Activated T-cell treated with anti-CD3 and anti-CD28 coated beads, Interleukin-2, amount 50 U/mL, for 72 hours (primary cell): ENCODE measurements at regions not wholly inside any gene's neighbourhood (a gene's known extent, or its start where the extent isn't known, plus 50 kb on each side); places are given as distances from the start of the nearest gene placed in this dataset.

Experiments used
- ATAC-seq, 2 donors: fragments of 150-1000 bp; cut with Tn5 transposase; replicated peaks in 1 of 2; 2 replicates each; pipeline ENCODE4 v1.10.0; 2021; ENCODE audit warnings: moderate library complexity in 2 of 2, mild to moderate bottlenecking in 1 of 2
- DNase-seq, 2 donors: peaks; one replicate each; pipeline ENCODE4 v3.0.0; 2021 to 2022; ENCODE audit warnings: mixed read lengths in 1 of 2
- H3K27ac Mint-ChIP-seq: one replicate; pipeline ENCODE4 v1.8.0; 2022; ENCODE audit warnings: mild to moderate bottlenecking, moderate library complexity, mixed read lengths
- H3K27me3 Mint-ChIP-seq: one replicate; pipeline ENCODE4 v1.8.0; 2022; ENCODE audit warnings: low read depth, mixed read lengths
- H3K36me3 Mint-ChIP-seq, 2 donors: one replicate each; pipeline ENCODE4 v1.8.0; 2022; ENCODE audit warnings: mixed read lengths in 2 of 2, mild to moderate bottlenecking in 1 of 2; ENCODE audit not compliant: insufficient read depth in 2 of 2
- H3K4me1 Mint-ChIP-seq: one replicate; pipeline ENCODE4 v1.8.0; 2022; ENCODE audit warnings: low read depth, mixed read lengths
- H3K4me3 Mint-ChIP-seq, 2 donors: one replicate each; pipeline ENCODE4 v1.8.0; 2022; ENCODE audit warnings: mild to moderate bottlenecking in 2 of 2, mixed read lengths in 2 of 2, moderate library complexity in 2 of 2
- H3K9me3 Mint-ChIP-seq, 2 donors: one replicate each; pipeline ENCODE4 v1.8.0; 2022; ENCODE audit warnings: mixed read lengths in 2 of 2

- Mint-ChIP-seq H3K36me3 (no peaks in the 10 kb centered on the region), H3K27ac (no peak overlapping the region), H3K4me1 (no peaks in the 10 kb centered on the region), H3K9me3 (peaks cover 0 to 6% of the 10 kb centered on the region in 2 donors), H3K4me3 (no peak overlapping the region), H3K27me3 (no peaks in the 10 kb centered on the region)
- DNase-seq: no peak
- no peak for ATAC-seq
These were observed 726.1 kb upstream of the WWC1 start for GRCh38 chr5:167565189-167565954.

DNA sequence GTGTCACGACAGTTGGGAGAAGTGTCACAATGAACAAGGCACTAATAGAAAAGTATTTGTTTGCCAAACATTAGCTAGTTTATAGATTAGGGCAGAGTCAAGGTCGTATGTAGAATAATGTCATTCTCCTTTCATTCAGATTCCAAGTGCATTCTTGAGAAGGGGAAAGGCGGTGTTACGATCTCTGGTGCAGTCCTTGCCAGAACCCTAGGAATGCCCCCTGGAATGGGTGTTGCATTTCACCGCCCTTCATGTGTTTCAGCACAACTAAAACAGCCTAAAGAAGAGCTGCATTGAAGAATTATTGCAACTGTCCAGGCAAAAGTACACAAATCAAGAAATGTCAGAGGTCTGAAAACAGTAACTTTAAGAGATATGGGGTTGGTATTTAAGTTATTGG lies 721.0 kb upstream of the WWC1 start:
- peaks cover 4% of the 10 kb centered on the region for H3K4me1 Mint-ChIP-seq
- H3K9me3 Mint-ChIP-seq: peaks cover 0 to 2% of the 10 kb centered on the region in 2 donors
- H3K4me3 Mint-ChIP-seq: no peak overlapping the region
- H3K36me3 Mint-ChIP-seq: peaks cover 0 to 1% of the 10 kb centered on the region in 2 donors
- DNase-seq: no peak
- peaks cover 25% of the 10 kb centered on the region for H3K27me3 Mint-ChIP-seq
- no peak overlapping the region for H3K27ac Mint-ChIP-seq
- no peak for ATAC-seq

- peaks cover 0 to 2% of the 10 kb centered on the region in 2 donors for H3K9me3 Mint-ChIP-seq
- DNase-seq: no peak
- ATAC-seq: no peak
- H3K27me3 Mint-ChIP-seq: peaks cover 25% of the 10 kb centered on the region
- H3K4me1 Mint-ChIP-seq: peaks cover 4% of the 10 kb centered on the region
- H3K4me3 Mint-ChIP-seq: no peak overlapping the region
- H3K27ac Mint-ChIP-seq: no peak overlapping the region
- H3K36me3 Mint-ChIP-seq: peaks cover 0 to 1% of the 10 kb centered on the region in 2 donors
These were observed 719.6 kb upstream of the WWC1 start for GRCh38 chr5:167571824-167572223.

DNA sequence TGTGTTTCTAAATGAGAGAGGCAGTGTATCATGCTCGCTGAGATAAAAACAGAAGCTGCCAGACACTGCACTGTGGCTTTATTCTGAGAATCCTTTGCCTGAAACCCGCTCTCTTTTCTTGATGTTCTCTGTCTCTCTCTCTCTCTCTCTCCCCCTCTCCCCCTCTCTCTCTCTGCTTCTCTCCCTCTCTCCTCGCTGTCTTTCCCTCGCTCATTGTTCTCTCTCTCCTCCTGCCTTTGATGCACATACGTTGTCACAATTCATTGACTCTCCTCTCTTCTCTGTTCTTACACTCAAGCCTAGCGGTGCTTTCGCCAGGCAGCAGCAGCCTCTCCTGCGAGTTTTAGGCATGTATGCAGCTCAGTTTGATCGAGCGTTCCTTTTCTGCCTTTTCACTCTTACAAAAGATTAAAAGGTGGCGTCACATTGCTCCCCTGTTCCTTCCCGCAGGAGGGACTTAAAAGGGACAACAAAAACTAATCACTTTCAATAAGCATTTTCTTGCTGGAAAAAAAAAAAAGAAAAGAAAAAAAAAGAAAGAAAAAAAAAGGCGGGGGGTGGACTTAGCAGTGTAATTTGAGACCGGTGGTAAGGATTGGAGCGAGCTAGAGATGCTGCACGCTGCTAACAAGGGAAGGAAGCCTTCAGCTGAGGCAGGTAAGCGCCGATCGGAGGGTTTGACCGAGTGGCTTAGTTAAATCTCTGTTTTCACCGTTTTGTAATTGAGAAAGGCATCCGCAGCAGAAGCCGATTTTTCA lies 717.9 kb upstream of the WWC1 start:
- Mint-ChIP-seq H3K27me3 (peaks cover 25% of the 10 kb centered on the region), H3K4me1 (peaks cover 4% of the 10 kb centered on the region), H3K9me3 (peaks cover 0 to 2% of the 10 kb centered on the region in 2 donors), H3K27ac (no peak overlapping the region), H3K36me3 (peaks cover 0 to 1% of the 10 kb centered on the region in 2 donors), H3K4me3 (peak overlapping the region; percentile 30 to 65)
- ATAC-seq (no peak), DNase-seq (no peak)

- Mint-ChIP-seq H3K27me3 (peaks cover 25% of the 10 kb centered on the region), H3K4me1 (peaks cover 4% of the 10 kb centered on the region), H3K27ac (no peak overlapping the region), H3K36me3 (peaks cover 0 to 1% of the 10 kb centered on the region in 2 donors), H3K4me3 (no peak overlapping the region), H3K9me3 (peaks cover 0 to 2% of the 10 kb centered on the region in 2 donors)
- ATAC-seq: no peak
- DNase-seq: no peak
These were observed 717.0 kb upstream of the WWC1 start for GRCh38 chr5:167574464-167574863.

DNA sequence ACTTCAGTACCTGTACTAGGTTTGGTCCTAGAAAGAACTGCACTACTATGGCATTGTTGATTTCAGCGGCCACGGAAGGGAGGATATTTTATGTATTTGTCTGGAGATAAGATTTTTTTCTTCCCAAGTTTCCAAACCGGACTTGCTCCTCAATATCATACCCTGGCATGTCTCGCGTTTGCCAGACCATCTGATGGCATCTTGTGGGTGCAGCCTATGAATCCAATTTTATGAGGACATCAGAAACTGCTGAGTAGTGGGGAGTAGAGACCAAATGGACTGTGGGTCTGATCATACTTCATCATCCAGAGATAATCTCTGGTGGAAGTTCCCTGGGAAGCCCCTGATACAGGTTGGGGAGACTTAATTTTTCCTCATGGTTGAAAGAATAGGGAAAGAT lies 716.1 kb upstream of the WWC1 start:
- Mint-ChIP-seq H3K27me3 (peaks cover 25% of the 10 kb centered on the region), H3K4me1 (peaks cover 4% of the 10 kb centered on the region), H3K4me3 (no peak overlapping the region), H3K27ac (no peak overlapping the region), H3K36me3 (peaks cover 0 to 1% of the 10 kb centered on the region in 2 donors), H3K9me3 (no peaks in the 10 kb centered on the region)
- DNase-seq: no peak
- ATAC-seq: no peak

DNA sequence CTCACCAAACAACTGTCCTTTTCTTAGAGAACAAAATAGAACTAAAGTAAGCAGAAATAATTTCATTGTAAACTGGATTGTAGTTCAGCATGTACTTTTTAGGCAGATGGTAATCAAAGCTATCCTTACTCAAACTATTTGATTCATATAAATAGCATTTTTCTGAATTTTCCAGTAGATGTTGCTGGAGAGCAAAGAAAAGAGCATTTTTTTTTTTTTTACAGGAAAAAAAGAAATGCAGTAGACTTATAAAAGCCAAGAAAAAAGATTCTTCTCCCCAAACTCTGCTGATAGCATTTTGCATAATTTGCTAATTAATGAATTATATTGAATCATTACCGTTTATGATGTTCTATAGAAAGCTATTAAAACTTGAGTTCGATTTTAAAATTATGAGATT lies 715.3 kb upstream of the WWC1 start:
- H3K36me3 Mint-ChIP-seq: peaks cover 0 to 1% of the 10 kb centered on the region in 2 donors
- peaks cover 4% of the 10 kb centered on the region for H3K4me1 Mint-ChIP-seq
- no peak for ATAC-seq
- H3K4me3 Mint-ChIP-seq: no peak overlapping the region
- no peak overlapping the region for H3K27ac Mint-ChIP-seq
- DNase-seq: no peak
- no peaks in the 10 kb centered on the region for H3K9me3 Mint-ChIP-seq
- H3K27me3 Mint-ChIP-seq: peaks cover 25% of the 10 kb centered on the region

DNA sequence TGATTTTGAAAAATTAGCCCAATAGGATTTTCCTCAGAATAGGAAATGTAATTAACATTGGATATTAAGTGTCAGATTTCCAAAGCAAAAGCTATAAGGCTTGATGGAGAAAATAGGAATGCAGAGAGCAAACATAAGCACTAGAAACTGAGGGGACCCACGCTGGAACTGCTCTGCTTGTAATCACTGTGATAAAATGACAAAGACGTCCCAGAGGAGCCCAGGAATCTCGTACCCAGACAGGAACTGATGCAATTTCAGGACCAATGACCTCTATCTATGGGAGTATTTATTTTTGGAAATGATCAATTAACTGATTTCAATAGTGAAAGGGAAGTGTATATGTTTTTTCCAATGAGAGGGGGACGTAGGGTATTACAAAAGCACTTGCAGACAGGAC lies 714.5 kb upstream of the WWC1 start:
- no peak overlapping the region for H3K4me3 Mint-ChIP-seq
- no peak for ATAC-seq
- peaks cover 4% of the 10 kb centered on the region for H3K4me1 Mint-ChIP-seq
- no peak for DNase-seq
- peaks cover 0 to under 1% of the 10 kb centered on the region in 2 donors for H3K36me3 Mint-ChIP-seq
- H3K9me3 Mint-ChIP-seq: no peaks in the 10 kb centered on the region
- no peak overlapping the region for H3K27ac Mint-ChIP-seq
- H3K27me3 Mint-ChIP-seq: peaks cover 21% of the 10 kb centered on the region

DNA sequence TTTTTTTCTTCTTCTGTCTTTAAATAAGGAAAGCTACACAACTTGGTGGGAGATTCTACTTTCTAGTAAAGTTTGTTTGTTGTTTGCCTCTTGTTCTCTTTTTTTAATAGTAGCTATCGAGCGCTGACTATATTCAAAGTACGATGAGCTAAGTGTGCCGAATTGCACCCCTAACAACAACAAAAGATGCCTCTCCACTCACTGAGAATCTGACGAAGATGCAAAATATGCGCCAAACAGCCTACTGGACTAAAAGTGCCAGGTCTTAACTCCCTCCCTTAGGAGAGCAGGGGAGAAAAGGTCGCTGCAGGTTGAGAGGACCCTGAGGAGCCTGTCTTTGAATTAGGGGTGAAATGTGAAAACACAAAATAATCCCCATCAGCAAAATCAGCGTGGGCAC lies 713.8 kb upstream of the WWC1 start:
- H3K36me3 Mint-ChIP-seq: no peaks in the 10 kb centered on the region
- H3K27ac Mint-ChIP-seq: no peak overlapping the region
- no peak overlapping the region for H3K4me3 Mint-ChIP-seq
- ATAC-seq (no peak), DNase-seq (no peak)
- peaks cover 4% of the 10 kb centered on the region for H3K4me1 Mint-ChIP-seq
- no peaks in the 10 kb centered on the region for H3K9me3 Mint-ChIP-seq
- H3K27me3 Mint-ChIP-seq: peaks cover 18% of the 10 kb centered on the region

DNA sequence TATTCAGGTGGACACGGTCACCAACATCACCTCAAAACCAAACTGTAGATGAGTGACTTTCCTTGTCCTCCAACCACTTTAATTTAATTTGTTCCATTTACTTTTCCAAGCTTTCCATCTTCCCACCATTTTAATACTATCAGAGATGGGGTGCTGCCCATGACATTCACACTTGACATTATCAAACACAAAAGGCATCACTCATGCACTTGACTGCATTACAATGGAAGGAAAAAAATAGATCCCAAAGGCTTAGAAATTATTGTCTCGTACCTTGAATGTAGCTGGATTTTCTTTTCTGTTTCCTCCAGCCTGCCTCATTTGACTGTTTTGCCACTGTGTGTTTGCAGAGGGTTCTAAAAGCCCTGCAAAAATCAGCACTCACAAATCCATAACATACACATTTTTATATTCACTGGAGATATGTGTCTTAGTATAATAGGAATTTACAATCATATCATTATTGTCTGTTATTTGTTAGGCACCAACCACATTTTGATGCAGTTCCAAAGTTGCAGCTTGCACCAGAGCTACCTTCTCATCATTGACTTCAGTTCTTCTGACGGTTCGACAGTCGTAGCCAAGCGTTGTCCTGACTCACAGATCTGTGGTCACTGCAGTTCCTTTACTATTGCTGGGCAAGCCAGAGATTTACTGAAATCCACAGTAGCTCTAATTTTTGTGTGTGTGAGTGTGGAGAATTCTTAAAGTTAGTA lies 712.3 kb upstream of the WWC1 start:
- ATAC-seq: no peak

GRCh38 chr5:167579693-167580055 lies 711.8 kb upstream of the WWC1 start:
- no peak for DNase-seq
- ATAC-seq: no peak
- Mint-ChIP-seq H3K4me1 (no peaks in the 10 kb centered on the region), H3K36me3 (no peaks in the 10 kb centered on the region), H3K4me3 (no peak overlapping the region), H3K27me3 (peaks cover 3% of the 10 kb centered on the region), H3K9me3 (no peaks in the 10 kb centered on the region), H3K27ac (no peak overlapping the region)

More for the DNA sequence above, 712.3 kb upstream of the WWC1 start:
- H3K4me3 Mint-ChIP-seq: no peak overlapping the region
- no peaks in the 10 kb centered on the region for H3K36me3 Mint-ChIP-seq
- no peaks in the 10 kb centered on the region for H3K4me1 Mint-ChIP-seq
- no peak overlapping the region for H3K27ac Mint-ChIP-seq
- peaks cover 8% of the 10 kb centered on the region for H3K27me3 Mint-ChIP-seq
- no peaks in the 10 kb centered on the region for H3K9me3 Mint-ChIP-seq
- DNase-seq: no peak

GRCh38 chr5:167580608-167581007 lies 710.8 kb upstream of the WWC1 start:
- no peaks in the 10 kb centered on the region for H3K9me3 Mint-ChIP-seq
- ATAC-seq: no peak
- no peaks in the 10 kb centered on the region for H3K36me3 Mint-ChIP-seq
- no peak overlapping the region for H3K4me3 Mint-ChIP-seq
- no peak for DNase-seq
- H3K4me1 Mint-ChIP-seq: no peaks in the 10 kb centered on the region
- H3K27me3 Mint-ChIP-seq: no peaks in the 10 kb centered on the region
- no peak overlapping the region for H3K27ac Mint-ChIP-seq

DNA sequence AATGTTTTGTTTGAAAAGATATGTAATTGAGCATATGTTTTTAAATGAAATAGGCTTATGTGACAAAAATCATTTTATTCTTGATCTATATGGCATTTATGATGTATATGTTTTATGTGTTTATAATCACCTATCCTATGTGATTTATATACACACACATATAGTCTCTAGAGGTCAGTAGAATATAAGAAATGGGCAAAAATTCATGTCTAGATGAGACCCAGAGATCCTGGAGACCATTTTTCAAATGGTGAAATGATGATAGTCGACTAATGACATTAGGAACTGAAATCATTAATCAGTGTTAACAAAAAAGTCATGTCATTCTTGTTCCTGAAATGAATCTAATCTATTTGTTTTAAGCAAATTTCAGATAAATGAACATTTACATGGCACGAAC lies 709.2 kb upstream of the WWC1 start:
- Mint-ChIP-seq H3K36me3 (no peaks in the 10 kb centered on the region), H3K4me1 (no peaks in the 10 kb centered on the region)

More for the DNA sequence above, 709.2 kb upstream of the WWC1 start:
- no peaks in the 10 kb centered on the region for H3K27me3 Mint-ChIP-seq
- ATAC-seq (no peak), DNase-seq (no peak)
- H3K9me3 Mint-ChIP-seq: no peaks in the 10 kb centered on the region
- no peak overlapping the region for H3K27ac Mint-ChIP-seq
- no peak overlapping the region for H3K4me3 Mint-ChIP-seq
